Stimulated activated CD4-positive, alpha-beta T cell treated with anti-CD3 and anti-CD28 coated beads, Interleukin-1b, Interleukin-23, amount 100 ng/mL, for 4 hours (primary cell): ENCODE measurements at regions not wholly inside any gene's neighbourhood (a gene's known extent, or its start where the extent isn't known, plus 50 kb on each side); places are given as distances from the start of the nearest gene placed in this dataset.
"Not testable (repeated sequence)": the region's sequence is repeated elsewhere in the genome, so short reads cannot be mapped to it uniquely, and the experiment has no call there.

Experiments
- DNase-seq, 2 donors: peaks; one replicate each; pipeline ENCODE4 v3.0.0-alpha.2; 2020; ENCODE audit warnings: low read depth in 2 of 2

DNA sequence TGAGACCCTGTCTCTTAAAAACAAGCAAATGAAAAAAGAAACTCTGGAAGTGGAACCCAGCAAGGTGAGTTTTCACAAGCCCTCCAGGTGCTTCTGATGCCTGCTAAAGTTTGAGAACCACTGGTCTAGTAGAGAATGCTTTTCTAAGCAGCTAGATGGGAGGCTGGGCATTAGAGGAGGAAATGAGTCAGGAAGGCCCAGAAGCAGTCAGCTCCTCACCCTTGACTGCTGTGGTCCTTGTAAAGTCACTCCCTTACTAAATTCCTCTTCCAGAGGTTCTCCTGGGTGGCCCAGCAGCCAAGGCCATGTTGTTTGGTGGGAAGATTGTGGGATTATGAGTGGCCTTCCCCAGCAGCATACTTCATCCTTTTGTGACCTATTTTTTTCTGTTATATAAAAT, 52.0 kb upstream of the FYN start:
- peak in 1 of 2 donors; percentile 8 for DNase-seq

DNA sequence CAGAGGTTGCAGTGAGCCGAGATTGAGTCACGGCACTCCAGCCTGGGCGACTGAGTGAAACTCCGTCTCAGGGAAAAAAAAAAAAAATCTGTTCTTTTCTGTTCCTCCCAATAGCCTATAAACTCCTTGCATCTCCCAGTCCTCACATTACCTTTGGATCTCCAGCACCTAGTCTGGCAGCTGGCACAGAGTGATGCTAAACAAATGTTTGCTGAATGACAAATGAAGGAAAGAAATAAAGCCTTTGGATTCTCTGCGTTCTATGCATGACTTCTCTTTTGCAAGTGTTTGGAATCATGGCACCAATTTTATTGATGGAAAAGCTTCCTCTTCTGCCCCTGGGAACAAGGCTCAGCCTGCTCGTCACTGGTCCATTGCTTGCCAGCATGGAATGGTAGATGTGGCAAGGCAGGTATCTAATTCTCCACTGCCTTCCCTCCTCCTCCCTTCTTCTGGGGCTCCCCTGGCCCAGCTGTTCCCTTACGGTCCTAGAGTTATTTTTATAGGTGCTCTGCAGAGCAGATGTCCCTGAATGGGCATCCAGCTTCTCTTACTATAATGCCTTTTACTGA, 53.6 kb upstream of the FYN start:
- no peak for DNase-seq

DNA sequence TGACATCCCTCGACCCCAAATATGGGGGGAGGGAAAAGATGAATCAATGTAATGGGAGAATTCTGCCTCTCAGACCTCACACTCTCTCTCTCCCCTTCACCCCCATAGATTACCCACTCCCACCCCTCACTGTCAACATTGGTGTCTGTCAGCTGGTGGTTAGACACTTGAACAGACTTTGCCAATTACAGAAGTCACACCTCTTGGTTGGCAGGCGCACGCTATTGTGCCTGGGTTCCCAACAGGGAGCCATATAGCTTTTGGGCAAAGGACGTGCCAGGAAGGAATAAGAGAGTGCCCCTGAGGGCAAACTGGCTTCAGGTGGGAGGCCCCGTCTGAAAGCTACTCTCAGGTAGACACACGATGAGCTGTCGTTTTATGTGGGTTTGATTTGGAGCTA, 54.1 kb upstream of the FYN start:
- DNase-seq, result no peak

DNA sequence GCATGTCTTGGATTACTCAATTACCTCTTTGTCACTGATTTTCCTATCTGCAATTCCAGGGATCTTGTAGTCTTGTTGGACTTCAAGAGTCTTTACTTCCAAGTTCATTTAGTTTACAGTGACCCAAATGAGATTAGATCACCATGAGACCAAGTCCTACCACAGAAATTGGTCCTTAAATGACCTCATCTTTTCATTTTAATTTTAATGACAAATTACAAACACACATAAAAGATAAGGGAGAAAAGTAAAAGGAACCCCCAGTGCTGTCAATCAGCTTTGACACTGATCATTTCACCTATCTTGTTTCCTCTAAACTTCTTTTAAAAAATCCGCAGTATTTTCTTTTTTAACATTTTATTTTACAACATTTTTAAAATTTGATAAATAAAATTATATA, 54.9 kb upstream of the FYN start:
- DNase-seq, result no peak

DNA sequence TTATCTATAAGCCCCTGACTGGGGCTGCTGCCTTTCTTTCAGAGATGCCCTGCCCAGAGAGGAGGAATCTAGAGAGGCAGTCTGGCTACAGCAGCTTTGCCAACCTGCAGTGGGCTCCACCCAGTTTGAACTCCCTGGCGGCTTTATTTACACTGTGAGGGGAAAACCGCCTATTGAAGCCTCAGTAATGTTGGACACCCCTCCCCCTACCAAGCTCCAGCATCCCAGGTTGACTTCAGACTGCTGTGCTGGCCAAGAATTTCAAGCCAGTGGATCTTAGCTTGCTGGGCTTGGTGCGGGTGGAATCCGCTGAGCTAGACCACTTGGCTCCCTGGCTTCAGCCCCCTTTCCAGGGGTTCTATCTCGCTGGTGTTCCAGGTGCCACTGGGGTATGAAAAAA, 61.4 kb upstream of the FYN start:
- not testable (repeated sequence) for DNase-seq

DNA sequence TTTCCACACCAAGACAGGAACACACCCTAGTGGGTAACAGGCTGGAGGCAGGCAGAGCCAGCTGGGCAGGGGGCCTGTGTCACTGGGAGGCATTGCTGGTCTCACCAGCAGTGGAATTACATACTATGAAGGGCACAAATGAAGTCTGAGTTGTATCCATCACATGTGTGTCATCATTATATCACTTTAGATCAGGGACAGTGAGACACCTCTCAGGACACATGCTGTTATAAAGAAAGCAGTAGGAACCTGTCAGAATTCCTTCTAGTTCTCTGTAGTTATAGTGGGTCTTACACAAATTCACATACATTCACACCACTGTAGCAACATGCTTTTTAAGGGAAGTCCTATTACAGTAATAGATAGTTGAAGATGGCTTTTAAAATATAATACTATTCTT, 63.5 kb upstream of the FYN start:
- no peak for DNase-seq

DNA sequence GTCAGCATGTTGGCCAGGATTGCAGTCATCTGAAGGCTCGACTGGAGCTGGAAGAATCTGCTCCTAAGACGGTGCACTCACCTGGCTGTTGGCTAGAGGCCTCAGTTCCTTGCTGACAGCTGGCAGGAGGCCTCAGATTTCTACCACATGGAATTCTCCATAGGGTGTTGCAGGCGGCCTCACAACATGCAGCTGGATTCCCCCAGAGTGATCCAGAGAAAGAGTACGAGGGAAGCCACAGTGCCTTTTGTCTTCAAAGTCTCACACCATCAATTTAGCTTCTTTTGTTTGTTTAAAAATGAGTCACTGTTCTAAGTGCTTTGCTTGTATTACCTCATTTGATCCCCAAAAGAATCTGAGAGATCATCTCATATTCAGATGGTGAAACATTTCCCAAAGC, 65.5 kb upstream of the FYN start:
- no peak for DNase-seq

DNA sequence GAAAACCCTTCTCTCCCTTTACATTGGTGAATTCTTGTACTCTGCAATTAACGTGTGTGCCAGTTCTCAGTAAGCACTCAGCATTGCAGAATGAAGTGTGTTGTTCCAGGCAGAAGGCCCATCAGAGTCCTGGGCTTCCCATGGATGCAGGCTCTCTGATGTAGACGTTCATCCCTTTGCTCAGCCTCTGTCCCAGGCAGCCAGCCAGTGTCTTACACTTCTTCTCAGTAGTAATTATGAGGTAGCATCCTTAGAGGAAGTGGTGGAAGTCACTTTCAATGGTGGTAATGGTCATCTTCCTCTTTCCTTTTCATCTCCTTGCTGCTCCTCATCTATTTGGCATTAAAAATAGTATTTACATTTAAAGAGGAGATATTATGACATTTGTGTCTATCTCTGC, 66.7 kb upstream of the FYN start:
- DNase-seq, result no peak

DNA sequence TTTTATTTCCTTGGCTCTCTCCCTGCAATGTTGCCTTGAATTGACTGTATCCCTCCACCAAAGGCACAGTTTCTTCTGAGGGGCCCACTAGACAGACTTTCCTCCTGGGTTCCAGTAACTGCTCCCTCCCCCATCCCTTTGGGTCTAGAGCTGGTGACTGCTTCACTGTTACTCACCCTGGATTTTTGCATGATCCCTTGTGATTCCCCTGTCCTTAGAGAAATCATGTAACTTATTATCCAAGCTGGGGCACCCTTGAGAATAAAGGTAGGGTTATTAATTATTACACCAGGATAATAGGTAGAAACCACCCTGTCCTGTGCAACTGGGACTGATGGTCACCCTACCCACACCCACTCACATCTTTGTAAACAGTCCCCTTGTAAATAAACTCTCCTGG, 67.5 kb upstream of the FYN start:
- DNase-seq, result no peak

DNA sequence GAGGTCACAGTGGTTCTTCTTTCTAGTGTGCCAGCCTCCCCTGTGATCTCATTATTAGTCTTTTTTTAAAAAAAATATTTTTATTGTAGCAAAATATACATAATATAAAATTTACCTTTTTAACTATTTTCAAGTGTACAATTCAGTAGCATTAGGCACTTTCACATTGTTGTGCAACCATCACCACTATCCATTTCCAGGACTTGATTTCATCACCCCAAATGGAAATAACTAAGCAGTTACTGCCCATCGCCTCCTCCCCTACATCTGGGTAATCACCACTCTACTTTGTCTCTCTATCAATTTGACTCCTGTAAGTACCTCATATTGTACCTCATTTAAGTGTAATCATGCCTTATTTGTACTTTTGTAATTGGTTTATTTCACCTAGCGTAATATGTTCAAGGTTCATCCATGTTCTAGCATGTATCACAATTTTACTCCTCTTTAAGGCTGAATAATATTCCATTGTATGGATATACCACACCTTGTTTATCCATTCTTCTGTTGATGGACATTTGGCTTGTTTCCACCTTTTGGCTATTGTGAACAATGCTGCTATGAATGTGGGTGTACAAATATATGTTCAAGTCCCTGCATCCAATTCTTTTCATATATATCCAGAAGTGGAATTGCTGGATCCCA, 68.6 kb upstream of the FYN start:
- DNase-seq, result no peak

DNA sequence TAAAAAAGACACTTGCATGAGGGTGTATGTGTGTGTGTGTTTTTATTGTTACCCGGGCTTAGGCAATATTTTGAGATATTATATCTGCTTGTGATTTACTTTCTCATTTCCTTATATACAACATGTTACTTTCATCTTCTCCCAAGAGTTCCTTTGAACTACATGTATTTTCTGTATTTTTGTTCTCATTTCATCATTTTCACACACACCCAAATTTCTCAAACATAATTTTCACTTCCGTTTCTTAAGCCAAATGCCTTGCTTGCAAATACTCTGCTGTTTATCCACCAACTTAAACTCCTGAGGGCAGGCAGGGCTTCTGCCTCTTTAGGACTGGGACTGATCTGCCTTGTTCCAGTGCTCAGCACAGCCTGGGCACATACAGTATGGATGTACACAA, 69.3 kb upstream of the FYN start:
- DNase-seq, result no peak

DNA sequence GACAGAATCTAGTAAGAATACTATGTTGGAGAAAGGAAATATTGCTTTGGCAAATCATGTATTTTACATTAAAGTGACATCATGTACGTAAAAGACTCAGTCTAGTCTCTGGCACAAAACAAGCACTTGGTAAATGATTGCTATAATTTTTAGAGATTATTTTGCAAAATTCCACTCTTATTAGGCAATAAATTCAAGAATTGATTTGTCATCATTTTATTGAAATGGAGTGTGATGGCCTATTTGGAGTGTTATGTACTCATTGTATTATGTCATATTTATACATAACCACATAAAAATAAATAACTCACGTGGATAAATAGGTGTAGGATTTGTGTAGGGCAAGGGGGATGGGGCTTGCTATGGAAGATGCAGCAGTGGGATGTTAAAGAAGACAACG, 70.0 kb upstream of the FYN start:
- no peak for DNase-seq

DNA sequence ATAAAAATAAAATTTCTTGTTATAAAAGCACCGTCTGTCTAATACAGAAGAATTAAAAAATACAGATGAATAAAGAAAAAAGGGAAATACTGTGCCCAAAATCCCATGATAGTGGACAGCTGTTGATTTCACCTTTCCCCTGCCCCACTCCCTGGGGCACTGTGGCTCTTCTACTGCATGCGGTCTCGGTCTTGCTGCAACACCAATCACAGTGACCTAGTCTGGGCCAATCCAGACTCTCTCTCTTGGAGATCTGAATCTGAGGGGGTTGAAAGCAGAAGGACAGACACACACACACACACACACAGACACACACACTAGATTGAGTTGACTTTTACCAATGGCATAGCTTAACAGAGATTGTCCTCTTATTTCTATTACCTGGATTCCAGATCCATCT, 70.5 kb upstream of the FYN start:
- DNase-seq, result no peak

DNA sequence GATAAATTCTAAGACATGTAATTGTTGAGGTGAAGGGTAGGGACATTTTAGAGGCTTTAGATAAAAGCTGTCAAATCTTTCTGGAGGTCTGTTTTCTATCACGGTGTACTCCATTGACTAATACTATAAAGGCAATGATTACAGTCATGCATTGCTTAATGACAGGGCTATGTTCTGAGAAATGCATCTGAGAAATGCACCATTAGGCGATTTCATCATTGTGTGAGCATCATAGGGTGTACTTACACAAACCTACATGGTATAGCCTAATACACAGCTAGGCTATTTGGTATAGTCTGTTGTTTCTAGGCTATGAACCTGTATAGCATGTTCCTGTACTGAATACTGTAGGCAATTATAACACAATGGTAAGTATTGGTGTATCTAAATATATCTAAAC, 71.3 kb upstream of the FYN start:
- DNase-seq, result no peak

DNA sequence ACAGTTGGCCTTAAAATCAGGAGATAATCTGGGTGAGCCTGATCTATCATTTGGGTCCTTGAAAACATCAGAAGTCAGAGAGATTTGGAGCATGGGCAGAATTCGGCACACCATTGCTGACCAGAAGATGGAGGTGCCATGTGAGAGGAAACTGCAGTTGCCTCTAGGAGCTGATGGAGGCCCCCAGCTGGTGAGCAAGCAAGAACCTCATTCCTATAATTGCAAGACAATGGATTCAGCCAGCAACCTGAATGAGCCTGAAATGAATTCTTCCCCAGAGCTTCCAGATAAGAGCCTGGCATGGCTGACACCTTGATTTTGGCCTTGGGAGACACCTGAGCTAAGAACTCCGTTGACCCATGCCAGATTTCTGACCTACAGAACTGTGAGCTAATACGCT, 76.3 kb upstream of the FYN start:
- no peak for DNase-seq

DNA sequence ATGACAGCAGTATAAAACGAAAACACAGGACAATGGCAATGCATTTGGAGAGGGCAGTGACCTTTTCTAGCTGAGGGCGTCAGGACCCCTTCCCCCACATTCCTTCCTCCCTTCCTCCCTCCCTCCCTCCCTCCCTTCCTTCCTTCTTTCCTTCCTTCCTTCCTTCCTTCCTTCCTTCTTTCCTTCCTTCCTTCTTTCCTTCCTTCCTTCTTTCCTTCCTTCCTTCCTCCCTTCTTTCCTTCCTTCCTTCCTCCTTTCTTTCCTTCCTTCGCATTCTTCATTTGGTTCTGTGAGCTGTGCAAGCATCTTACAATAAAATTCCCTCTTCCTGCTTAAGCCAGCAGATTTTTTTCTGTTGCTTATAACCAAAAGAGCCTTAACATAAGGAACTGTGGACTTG, 76.7 kb upstream of the FYN start:
- not testable (repeated sequence) for DNase-seq

DNA sequence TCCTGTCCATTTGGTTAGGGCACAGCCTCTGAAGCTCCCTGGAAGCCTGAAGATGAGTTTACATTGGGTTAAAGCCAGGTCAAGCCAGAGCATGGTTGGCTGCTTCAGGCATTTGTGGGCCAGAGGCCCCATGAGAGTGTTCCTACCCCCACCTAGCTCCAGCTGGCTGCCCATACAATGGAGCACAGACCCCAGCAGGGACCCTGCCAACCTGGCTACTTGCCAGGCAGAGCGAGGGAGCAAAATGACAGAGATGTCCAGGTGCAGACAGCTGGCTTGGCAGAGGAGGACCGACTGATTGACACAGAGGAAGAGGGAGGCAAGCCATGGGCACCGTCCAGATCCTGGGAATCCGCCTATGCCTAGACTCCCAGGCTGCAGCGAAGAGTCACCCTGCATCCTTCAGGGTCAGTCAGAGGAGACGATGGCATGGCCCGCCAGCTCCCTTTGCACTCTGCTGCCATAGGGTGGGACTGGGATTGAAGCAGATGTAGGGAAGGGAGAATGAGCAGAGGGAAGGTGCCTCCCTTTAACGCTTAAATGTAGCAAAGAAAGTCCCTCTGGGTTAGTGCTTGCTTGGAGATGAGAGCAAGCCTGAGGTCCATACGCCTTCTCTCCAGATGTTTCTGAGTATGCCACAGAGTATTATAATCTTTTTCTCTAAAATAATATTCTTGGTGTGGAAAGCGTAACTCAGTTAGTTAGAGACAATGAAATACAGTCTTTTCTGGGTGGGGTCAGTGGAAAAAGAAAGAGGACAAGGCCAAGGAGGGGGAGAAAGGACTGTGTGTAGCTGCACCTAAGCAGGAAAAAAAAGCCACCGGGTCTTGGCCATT, 77.6 kb upstream of the FYN start:
- no peak for DNase-seq

DNA sequence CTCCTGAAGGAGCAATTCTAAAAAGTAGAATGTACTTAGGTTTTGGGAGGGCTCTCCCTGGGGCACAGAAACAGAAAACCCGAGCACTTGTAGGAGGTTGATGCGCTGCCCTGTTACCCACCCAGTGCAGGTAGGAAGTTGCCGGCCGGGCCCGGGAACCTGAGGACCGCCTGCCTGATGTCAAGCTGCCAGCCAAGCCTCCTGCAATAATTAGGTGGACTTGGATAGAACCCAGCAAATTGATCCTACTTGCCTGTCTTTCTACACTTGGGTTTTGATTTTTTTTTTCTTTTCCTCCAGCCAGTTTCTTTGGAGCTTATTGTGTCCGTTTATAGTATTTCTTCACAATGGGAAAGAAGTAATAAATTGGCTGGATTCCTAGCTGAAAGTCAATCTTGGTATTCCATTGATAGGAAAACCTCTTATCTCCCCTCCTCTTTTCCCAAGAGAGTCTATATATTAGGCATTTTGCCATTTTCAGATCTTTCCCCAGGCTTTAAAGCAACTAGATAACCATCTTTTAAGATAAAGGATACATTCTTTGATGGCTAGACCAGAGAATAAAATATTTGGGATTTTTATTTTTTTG, 78.3 kb upstream of the FYN start:
- no peak for DNase-seq

DNA sequence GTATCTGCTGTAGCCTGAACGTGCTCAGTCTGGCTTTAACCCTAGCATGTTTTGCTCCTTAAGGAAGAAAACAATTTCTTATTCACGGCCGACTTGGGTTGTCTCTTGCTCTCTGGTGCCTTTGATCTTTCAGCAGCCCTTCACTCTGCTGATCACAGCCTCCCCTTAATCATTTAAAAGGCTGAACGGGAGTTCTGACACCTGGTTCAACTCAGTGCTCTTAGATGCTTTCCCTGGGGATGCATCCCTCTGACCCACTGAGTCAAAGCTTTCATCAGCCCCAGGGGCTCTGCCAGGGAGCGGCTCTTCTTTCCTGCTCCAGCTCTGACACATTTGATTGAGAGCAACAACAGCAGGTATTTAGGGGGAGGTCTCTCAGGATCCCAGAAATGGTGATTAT, 79.0 kb upstream of the FYN start:
- no peak for DNase-seq

DNA sequence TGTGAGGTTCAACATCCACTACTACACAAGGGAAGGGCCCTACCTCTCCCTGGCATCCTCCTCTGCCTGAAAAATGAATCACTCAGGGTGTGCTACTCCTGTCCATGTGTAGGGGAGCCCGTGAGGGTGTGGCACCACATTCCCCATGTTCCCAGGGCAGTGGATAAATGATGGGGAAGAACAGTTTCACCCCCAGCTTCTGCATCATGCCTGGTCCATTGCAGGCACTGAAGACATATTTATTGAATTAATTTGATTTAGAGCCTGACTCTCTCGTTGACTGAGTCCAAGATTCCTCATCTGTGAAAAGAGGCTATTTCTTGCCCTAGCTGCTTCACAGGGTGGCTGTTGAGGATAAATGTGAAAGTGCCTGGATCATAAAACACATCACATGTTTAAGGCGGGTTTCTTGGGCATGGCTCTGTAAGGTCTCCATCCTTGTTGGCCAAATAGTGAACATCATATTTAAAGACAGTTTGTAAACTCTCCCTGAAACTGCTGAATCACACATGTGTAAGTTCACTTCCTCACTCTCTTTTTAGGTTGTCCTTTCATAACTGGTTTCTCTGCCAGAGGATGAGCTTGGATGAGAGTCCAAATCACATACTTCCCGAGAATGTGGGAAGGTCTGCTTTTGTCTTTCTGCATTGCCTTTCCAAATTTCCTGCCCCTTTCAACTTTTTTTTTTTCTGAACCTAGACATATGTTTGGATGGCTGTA, 79.7 kb upstream of the FYN start:
- DNase-seq, result no peak

DNA sequence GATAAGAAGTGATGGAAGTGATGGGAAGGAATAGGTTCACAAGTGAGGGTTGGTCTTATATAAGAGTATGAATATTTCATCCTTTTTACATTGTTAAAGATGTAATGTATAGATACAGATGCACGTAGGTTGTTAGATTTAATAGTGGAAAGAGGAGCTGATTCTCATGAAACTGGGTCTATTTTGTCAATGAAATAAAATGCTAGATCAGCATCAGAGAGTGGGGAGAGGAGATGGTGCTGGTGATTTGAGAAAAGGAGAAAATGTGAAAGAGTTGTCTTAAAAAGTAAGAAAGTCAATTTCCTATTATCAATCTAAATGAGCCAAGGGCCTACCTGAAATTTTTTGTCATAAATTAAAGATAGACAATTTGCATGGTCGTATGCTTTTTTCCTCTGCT, 82.8 kb upstream of the FYN start:
- DNase-seq, result no peak

DNA sequence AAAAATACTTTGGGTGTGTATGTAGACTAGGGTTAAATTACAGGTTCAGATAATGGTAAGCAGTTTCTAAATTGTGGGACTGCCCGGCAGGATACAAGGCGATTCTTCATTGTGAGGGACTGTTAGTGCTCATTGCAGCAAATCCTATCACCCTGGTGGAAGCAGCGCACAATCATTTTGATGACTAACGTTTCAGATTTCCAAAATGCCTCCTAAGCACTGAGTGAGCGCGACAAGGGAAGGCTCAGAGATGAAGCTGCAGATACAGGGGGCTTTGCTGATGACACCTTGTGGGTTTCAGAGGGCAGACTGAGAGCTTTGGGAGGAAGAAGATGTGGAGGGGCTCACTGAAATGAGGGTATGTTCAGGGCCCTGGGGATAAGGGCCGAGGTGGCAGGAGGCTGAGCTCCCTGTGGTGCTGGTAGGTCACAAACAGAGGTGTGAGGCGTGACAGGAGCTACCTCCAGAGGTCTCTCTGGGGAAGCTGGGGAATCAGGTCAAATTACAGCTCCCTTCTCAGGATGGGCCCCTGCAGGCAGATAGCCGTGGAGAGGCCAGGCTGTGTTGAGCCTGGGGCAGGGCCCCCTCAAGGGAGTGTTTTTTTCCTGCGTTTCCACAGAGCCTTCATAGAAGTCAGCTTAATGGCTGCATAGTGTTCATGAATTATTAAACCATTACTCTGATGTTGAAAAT, 84.5 kb upstream of the FYN start:
- no peak for DNase-seq
